ENCODE measurements at regions not wholly inside any gene's neighbourhood (a gene's known extent, or its start where the extent isn't known, plus 50 kb on each side); places are given as distances from the start of the nearest gene placed in this dataset.
"Not testable (repeated sequence)": the region's sequence is repeated elsewhere in the genome, so short reads cannot be mapped to it uniquely, and the experiment has no call there.

DNA sequence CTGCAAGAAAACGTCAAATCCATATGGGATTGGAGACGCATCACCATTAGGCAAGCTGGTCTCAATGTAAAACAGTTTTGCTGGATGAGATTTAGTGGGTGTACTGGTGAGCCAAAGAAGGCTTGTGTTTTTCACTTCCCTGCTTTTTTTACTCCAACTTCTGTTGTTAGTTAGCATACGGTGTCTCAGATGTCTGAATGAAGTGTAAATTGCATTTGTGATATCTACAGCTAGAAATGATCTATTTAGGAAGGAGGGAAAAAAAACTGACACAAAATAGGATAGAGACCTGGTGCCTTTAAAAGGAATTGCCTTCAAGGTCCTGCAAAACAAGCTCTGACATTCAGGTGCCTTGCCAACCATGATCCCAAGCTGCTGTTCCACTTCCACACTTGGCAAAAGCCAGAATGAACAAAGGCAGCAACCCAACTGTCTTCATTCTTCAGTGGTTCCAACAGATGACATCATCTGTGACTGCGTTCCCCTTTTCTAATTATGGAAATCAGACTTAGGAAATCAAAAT is 104.2 kb upstream of the RAI14 start:
- DNase-seq (ENCODE audit: low read depth in 3 of 3, low spot score in 1 of 3): no peak

DNA sequence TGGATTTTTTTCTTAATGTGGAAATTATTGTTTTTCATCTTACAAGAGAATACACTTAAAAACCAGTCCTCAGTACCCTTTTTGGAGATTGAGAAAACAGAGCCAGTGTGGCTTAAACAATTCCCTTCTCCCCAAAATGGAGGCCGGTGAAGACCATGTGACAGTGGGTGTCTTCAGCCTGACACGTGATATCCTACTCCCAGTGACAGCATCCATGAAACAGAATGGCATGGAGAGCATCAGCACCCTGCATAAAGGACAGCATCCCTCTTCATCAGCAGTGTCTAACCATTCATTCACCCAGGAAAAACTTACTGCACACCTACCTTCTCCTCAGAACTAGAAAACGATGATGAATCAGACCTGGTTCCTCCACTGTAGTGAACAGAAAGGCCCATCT is 103.4 kb upstream of the RAI14 start:
- DNase-seq (ENCODE audit: low read depth in 3 of 3, low spot score in 1 of 3): no peak

DNA sequence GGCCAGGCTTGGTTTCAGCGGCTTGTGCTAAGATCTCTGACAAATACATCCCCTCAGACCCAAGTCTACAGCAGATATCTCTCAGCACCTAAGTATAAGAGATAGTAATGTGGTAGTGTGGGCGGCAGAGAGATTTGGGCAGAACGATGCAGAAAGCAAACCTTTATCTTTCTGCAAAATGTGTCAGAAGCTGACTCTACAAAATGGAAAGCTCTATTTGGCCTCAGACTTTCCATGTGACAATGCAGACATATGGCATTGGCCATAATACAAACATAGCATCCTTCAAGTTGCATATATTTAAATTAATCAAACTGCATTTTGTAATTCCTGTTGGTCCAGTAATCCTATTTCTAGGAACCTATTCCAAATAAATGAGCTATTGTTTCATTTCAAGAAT is 102.5 kb upstream of the RAI14 start:
- DNase-seq (ENCODE audit: low read depth in 3 of 3, low spot score in 1 of 3): no peak

DNA sequence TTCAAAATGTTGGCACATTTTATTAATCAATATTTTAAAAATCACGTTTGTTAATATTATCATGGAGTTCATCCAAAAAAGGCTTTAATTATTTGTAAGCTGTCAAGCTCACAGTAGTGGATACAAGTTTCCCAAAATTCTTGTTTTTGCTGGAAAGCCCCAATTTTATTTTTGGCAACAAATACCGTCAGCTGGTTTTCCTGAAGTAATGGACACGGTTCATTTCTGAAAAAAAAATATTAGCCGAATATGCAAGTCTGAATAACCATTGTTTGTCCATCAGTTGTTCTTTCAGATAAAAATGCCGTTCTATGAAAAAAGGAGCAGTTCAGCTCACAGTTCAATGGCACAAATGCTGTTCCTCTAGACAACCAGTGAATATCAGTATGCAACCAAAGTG is 101.5 kb upstream of the RAI14 start:
- no peak for DNase-seq (ENCODE audit: low read depth in 3 of 3, low spot score in 1 of 3)

DNA sequence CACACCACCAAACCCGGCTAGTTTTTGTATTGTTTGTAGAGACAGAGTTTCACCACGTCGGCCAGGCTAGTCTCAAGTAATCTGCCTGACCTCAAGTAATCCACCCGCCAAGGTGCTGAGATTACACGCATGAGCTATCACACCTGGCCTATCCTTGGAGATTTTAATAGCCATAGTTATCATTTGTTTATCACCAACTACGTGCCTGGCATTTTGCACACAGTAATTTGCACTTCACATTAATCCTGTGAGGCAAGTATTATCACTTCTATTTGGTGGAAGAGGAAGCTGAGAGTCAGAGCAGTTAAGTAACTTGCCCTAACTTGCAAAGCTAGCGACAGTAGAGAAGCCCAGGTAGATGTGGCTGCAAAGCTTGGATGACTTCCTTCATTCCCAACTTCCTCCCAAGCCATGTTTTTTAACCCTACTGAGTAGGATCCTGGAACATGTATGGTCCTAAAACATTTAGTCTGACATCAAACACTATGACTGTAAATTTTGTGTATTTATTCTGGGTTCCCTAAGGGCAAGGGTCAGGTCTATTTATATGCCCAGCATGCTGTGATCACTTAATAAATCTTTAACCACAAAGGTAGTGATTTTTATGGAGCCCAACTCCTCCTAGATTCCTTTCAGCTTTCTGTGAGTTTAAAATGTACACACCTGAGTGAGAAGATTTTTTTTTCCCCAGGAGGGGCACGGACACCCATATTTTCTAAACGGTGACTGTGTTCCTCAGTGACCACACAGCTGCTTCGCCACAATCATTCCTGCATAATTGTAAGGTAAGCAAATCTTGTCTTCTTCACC is 100.2 kb upstream of the RAI14 start:
- DNase-seq (ENCODE audit: low read depth in 3 of 3, low spot score in 1 of 3): no peak

DNA sequence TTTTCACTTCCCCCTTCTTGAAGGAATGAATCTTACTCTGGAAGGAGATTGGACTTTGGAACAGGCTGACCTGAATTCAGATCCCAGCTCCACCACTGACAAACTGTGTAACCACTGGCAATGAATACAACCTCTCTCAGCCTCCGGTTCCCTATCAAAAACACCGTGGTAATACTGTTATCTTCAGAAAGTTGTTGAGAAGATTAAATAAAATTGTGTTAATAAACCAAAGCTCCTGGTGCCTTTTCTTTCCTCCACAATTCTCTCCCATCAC is 99.7 kb upstream of the RAI14 start:
- DNase-seq (ENCODE audit: low read depth in 3 of 3, low spot score in 1 of 3): no peak

DNA sequence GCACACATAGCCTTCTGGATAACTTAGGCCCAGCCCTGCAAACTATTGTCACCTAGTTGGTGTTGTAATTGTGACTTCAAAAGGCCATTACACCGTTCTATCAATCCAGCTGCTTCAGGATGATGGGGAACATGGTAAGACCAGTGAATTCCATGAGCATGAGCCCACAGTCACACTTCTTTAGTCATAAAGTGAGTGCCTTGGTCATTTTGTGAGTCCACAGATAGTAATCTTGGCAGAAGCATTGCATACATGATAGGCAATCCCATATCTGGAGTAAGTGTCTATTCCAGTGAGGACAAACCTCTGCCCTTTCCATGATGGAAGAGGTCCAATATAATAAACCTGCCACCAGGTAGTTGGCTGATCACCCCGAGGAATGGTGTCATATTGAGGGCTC is 94.5 kb upstream of the RAI14 start:
- DNase-seq (ENCODE audit: low read depth in 3 of 3, low spot score in 1 of 3): not testable (repeated sequence)

DNA sequence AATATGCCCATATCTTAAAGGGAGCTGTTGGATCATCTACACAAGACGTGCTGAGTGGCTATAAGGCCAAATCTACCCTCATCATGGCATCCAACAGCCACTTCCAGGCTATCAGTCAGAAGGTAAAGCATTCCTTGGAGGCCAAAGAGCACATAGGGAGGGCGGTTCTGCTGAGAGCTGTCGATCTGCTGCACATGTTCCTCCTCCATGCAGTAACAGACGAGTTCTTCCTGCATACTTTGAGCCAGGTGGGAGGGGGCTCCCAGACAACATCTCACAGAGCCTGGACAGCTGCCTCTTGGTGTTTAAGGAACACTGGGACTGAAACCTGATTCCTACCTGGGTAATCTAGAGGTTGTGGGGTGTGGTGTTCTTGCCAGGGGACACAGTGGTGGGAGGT is 93.3 kb upstream of the RAI14 start:
- no peak for DNase-seq (ENCODE audit: low read depth in 3 of 3, low spot score in 1 of 3)

DNA sequence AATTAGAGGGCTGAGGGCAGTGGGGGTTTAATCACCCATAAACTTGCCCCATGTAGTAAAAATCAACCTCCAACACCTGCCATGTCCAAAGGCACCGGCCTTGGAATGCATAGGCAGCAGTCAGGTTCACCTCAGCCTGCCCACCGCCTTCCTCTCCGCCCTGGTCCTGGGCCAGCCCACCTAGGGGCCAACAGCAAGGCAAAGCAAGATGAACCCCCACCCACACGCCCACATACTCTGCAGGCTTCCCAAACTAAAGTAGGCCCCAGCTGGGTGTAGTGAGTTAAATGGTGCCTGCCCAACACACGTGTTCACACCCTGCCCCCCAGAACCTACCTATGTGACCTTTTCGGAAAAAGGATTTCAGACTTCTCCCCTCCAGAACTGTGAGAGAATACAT is 92.9 kb upstream of the RAI14 start:
- DNase-seq (ENCODE audit: low read depth in 3 of 3, low spot score in 1 of 3): no peak

DNA sequence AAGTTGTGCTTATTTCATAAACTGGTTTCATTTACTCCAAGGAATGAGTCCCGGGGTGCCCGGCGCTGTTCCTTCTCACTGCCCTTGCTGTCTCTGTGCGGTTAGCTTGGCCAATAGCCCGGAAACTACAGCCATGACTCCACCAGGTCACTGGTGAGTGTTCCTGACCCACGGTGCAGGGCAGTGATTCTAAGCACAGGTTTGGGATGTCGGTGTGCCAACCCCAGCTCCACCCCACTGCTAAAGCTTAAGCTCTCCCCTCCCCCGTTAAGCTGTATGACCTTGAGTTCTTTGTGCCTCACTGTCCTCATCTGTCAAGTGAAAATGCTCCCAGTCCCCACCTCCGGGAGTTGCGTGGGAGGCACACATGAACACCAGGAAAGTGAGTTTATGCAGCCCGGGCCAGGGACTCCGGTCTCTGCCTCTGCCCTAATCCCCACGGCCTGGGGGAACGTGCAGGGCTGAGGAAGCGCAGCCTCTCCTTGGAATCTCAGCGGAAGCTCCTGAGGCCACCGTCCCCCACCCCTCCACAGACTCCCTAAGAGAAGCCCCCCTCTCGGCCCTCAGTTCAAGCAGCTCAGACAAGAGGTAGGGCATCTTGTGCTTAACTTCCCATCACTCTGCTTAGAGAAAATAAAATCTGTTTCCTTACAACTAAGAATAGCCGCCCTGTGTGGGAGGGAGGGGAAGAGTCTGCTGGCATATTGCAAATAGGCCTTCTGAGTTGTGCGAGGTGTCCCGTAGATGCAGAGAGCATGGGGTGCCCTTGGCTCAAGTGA is 92.0 kb upstream of the RAI14 start:
- DNase-seq (ENCODE audit: low read depth in 3 of 3, low spot score in 1 of 3): no peak

DNA sequence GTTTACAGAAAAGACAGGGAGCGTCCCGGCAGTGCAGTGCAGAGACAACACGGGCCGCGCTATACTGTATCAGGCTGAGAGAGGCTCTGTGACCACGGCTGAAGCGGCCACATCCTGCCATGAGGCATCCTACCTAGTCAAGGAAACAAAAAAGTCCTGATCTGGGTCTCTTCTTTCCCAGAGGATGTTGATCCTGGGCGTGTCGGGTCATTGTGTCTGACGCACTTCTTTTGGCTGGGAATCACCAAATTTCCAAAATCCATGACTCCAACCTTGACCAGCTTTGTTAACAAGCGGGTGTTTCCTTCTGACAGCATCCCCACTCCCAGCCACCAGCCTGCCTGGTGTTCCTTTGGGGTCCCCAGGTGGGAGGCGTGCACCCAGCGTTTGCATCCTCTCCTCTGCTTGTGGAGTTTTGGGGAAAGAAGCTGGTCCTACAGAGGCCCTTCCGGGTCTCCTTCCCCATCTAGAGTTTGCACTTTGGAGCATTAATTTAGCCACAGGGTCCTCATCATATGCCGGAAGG is 91.4 kb upstream of the RAI14 start:
- no peak for DNase-seq (ENCODE audit: low read depth in 3 of 3, low spot score in 1 of 3)

DNA sequence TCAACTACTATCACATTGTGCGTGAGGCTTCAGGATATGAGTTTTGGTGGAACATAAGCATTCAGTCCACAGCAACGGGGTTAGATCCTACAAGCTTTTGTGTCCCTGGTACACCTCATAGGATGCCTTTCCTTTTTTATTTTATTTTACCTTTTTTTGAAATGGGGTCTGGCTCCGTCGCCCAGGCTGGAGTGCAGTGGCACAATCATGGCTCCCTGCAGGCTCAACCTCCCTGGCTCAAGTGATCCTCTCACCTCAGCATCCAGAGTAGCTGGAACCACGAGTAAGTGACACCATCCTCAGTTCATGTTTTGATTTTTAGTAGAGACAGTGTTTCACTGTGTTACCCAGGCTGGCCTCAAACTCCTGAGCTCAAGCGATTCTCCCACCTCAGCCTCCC is 86.0 kb upstream of the RAI14 start:
- DNase-seq (ENCODE audit: low read depth in 3 of 3, low spot score in 1 of 3): no peak

DNA sequence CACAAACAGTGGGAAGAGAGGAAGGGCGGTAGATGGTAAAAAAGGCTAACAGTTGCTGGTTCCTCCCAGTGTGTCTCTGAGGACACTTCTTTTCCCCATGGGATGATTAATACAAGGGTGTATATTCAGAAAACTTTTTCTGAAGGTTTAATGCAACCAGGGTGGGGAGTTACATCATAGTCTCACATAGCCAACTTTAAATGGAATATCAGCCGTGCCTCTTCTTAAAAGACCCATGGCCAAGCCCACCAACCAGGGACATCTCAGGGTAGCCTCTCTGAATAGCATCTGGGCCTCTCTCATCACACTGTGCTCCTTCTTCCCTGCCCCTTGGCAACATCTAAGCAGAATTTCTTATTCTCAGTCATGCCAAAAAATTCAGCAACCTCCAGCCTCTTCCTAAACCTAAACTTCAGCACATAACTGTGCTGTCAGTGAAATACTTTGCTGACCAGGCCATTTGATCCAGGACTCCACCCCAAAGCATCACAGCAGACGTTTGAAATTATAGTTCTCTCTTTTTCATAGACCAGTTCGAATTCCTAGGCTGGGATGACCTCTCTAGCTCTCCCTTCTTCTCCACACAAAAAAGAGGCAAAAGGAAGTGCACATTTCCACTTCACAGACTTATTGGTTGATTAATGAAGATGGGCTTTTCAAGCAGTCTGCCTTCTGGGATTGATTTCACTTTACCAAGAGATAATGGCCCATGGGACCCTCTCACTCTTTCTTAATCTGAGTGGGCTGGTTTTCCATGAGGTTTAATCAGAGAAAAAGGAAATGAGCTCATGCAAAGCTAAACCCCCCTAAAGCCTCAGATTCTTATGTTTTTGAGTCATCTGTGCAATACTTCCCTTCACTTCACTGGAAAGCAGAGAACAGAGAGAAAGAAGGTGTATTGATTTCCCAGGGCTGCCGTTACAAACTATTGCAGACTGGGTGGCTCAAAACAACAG is 85.1 kb upstream of the RAI14 start:
- DNase-seq (ENCODE audit: low read depth in 3 of 3, low spot score in 1 of 3): no peak

DNA sequence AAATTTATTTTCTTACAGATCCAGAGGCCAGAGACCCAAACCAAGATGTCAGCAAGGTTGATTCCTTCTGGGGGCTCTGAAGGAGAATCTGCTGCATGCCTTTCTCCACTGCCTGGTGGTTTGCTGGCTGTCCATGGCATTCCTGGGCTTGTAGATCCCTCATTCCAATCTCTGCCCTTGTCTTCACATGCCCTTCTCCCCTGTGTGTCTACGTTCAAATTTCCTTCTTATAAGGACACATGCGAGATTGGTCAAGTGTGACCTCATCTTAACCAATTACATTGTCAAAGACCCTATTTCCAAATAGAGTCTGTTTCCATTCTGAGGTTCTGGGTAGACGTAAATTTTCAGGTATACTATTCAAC is 84.5 kb upstream of the RAI14 start:
- no peak for DNase-seq (ENCODE audit: low read depth in 3 of 3, low spot score in 1 of 3)

DNA sequence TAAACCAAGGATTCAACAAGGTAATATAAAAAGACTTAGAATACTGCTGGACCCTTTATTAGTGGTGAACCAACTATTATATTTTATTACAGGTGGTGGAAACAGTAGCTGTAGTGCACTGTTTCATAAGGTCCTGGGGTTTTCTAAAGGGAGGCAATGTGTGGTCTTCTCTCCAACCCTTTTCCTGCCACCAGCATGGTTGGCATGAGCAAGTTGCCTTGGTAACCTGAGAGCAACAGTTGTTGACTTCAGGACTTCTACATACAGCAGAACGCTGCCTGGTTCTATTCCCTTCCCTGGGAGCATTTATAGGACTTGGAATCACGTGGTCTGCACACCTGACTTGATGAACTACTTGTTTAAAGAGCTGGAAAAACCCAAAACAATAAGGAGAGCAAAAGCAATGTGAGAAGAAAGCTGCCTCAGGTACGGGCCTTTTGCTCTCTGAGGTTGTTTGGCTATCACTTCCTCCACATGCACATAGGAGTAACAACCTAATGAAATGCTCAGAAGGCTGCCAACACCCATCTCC is 81.1 kb upstream of the RAI14 start:
- DNase-seq (ENCODE audit: low read depth in 3 of 3, low spot score in 1 of 3): no peak

DNA sequence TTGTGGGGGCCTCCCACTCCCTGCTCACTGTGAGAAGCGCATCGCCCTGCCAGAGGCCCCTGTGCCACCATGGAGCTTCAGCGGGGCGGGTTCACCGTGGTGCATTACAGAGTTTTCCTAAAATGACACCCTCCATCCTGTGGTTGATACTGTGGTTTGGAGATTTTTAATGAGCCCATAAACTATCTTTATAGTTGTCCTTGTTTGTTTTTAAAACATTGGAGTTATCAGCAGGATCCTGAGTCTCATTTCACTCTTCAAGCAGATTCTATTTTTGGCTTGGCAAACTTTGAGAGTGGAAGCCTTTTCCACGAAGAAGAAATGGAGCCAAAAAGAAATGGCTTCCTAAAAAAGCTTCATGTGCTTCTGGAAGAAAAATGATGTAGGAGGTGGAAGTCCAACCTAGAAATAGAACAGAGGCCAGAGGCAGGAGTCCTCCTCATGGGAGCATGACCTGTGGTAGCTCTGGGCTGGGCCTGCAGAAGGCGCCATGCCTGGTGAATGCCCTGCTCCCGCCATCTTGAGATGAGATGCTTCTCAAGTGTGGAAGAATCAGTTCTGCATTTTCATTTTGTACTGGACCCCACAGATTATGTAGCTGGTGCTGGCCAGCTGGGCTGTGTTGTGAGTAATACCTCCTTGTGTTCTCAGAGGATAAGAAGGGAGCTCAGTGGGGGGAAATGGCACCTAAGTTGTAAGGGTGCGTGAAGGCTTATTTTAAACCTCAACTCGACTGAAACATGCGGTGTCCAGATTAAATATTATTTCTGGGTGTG is 79.0 kb upstream of the RAI14 start:
- no peak for DNase-seq (ENCODE audit: low read depth in 3 of 3, low spot score in 1 of 3)

DNA sequence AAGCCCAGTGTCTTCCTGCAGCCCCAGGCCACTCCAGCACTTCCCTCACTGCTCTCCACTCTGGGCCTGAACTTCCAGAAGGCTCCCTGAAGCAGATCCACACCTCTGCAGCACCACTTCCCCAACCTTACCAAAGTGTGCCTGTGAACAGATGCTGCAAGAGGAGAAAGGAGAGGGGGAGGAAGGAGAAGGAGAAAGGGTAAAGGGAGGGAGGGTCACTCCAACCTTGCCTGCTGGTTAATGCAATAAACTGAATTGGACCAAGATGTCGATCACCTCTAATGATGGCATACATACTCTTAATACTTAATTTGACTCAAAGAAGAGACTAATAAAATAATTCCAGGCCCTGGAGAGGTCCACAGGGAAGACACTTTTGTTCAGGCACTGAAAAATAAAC is 77.2 kb upstream of the RAI14 start:
- DNase-seq (ENCODE audit: low read depth in 3 of 3, low spot score in 1 of 3): no peak

DNA sequence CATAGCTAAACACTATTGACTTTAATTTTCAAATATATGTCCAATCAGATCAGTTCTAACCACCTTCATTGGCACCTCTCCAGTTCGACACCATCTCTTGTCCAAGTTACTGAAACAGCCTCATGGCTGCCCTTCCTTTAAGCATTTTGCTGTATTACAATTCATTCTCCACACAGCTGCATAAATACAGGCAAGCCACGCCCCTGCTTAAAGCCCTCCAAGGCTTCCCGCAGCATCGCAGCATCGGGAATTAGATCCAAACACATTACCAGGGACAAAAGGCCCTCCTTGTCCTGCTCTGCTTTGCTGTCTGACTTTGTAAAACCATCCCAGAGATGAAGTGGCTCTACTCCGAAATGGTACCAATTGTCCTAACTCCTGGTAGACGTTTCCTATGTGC is 75.1 kb upstream of the RAI14 start:
- DNase-seq (ENCODE audit: low read depth in 3 of 3, low spot score in 1 of 3): no peak

DNA sequence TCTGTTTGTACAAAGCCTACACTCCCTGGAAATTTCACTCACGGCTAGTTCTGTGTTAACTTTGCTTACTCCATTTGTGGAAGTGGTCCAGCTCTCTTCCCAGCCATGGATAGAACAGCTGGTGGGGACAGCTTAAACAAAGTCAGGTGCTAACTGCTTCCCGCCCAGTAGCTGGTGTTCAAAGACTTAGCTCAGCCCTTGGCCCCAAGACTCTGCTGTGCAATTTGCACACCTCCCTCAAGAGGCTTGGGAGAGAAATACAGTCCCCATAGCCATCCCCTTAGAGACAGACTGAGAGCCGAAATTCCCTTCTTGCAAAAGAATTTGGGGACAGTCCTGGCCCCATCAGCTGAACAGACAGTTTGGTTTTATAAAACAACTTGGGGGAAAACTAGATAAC is 73.8 kb upstream of the RAI14 start:
- no peak for DNase-seq (ENCODE audit: low read depth in 3 of 3, low spot score in 1 of 3)

DNA sequence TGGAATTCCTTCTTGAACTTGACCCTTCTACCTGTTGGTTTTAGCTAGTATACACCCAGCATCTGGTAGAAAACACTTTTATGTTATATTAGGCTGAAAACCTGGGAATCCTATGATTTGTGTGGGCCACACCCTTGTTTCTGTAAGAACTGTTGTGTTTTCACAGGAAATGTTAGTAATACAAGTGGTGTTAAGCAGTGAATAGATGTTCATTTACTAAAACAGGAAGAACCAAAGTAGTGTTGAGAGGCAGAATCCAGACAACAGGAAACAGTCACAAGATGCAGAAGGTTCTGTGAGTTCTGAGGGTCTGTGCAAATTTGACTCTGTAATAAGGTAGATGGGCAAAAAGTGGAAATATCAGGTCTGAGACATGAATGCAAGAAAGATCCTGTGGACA is 73.0 kb upstream of the RAI14 start:
- no peak for DNase-seq (ENCODE audit: low read depth in 3 of 3, low spot score in 1 of 3)
